HG02759 (cell line): ENCODE measurements at regions not wholly inside any gene's neighbourhood (a gene's known extent, or its start where the extent isn't known, plus 50 kb on each side); places are given as distances from the start of the nearest gene placed in this dataset.

ENCODE experiments used
- ATAC-seq: cut with Tn5 transposase; IDR thresholded peaks from one replicate; pipeline ENCODE4 v1.9.1; 2021; ENCODE audit warnings: mild to moderate bottlenecking, moderate library complexity; ENCODE audit not compliant: unreplicated experiment

- no peak for ATAC-seq
These were observed 95.2 kb upstream of the TMEM26 start for GRCh38 chr10:61548364-61548763.

GRCh38 chr10:61547297-61547696, 94.1 kb upstream of the TMEM26 start:
- no peak for ATAC-seq

GRCh38 chr10:61545170-61545569, 92.0 kb upstream of the TMEM26 start:
- ATAC-seq, result no peak

GRCh38 chr10:61543831-61544230, 90.7 kb upstream of the TMEM26 start:
- ATAC-seq, result no peak

GRCh38 chr10:61542596-61542995, 89.4 kb upstream of the TMEM26 start:
- ATAC-seq, result no peak

- ATAC-seq, result peak; percentile 76
These were observed 88.8 kb upstream of the TMEM26 start for GRCh38 chr10:61541960-61542359.

GRCh38 chr10:61539876-61540275, 86.7 kb upstream of the TMEM26 start:
- ATAC-seq, result no peak

- ATAC-seq, result no peak
These were observed 76.0 kb upstream of the TMEM26 start for GRCh38 chr10:61529208-61529607.

- ATAC-seq, result no peak
These were observed 49.9 kb upstream of the TMEM26 start for GRCh38 chr10:61503051-61503450.
